MM.1S (cell line): ENCODE measurements at regions not wholly inside any gene's neighbourhood (a gene's known extent, or its start where the extent isn't known, plus 50 kb on each side); places are given as distances from the start of the nearest gene placed in this dataset.

Experiments
- DNase-seq: peaks from one replicate; pipeline ENCODE4 v3.0.0-alpha.2; 2015
- H2AFZ ChIP-seq: fragments of 300-600 bp; sonication (generic); 2 replicates; pipeline ENCODE4 v1.6.0; 2016; ENCODE audit warnings: antibody characterized with exemption, low read length
- H3F3A ChIP-seq: fragments of 300-600 bp; sonication (generic); 2 replicates; pipeline ENCODE4 v1.6.1; 2016; ENCODE audit warnings: mild to moderate bottlenecking, antibody characterized with exemption, low read length, moderate library complexity, mixed read lengths; ENCODE audit not compliant: insufficient read depth
- H3K27ac ChIP-seq: fragments of 300-600 bp; sonication (generic); 2 replicates; pipeline ENCODE4 v1.5.1; 2016; ENCODE audit warnings: mild to moderate bottlenecking, low read length
- H3K27me3 ChIP-seq: fragments of 300-600 bp; sonication (generic); replicated peaks from 2 replicates; pipeline ENCODE4 v1.6.0; 2016; ENCODE audit warnings: low read length; ENCODE audit not compliant: insufficient read depth
- H3K36me3 ChIP-seq: fragments of 300-600 bp; sonication (generic); replicated peaks from 2 replicates; pipeline ENCODE4 v1.6.1; 2016; ENCODE audit warnings: mild to moderate bottlenecking, low read length, mixed read lengths; ENCODE audit not compliant: insufficient read depth
- H3K4me1 ChIP-seq: fragments of 300-600 bp; sonication (generic); 2 replicates; pipeline ENCODE4 v1.6.1; 2016; ENCODE audit warnings: low read length, mixed read lengths
- H3K4me2 ChIP-seq: fragments of 300-600 bp; sonication (generic); 2 replicates; pipeline ENCODE4 v1.6.0; 2016; ENCODE audit warnings: low read depth, low read length
- H3K4me3 ChIP-seq: fragments of 300-600 bp; sonication (generic); 2 replicates; pipeline ENCODE4 v1.5.1; 2016; ENCODE audit warnings: low read length, mixed read lengths
- H3K79me2 ChIP-seq: fragments of 300-600 bp; sonication (generic); 2 replicates; pipeline ENCODE4 v1.6.1; 2016; ENCODE audit warnings: mixed run types, low read length, mixed read lengths
- H3K9ac ChIP-seq: fragments of 300-600 bp; sonication (generic); 2 replicates; pipeline ENCODE4 v1.6.1; 2016; ENCODE audit warnings: low read length, mixed read lengths
- H3K9me2 ChIP-seq: fragments of 300-600 bp; sonication (generic); replicated peaks from 2 replicates; pipeline ENCODE4 v1.6.1; 2016; ENCODE audit warnings: mild to moderate bottlenecking, low read length, mixed read lengths; ENCODE audit not compliant: insufficient read depth
- H3K9me3 ChIP-seq: fragments of 300-600 bp; sonication (generic); replicated peaks from 2 replicates; pipeline ENCODE4 v1.6.1; 2016; ENCODE audit warnings: mild to moderate bottlenecking, low read length, mixed read lengths; ENCODE audit not compliant: insufficient read depth
- H4K20me1 ChIP-seq: fragments of 300-600 bp; sonication (generic); 2 replicates; pipeline ENCODE4 v1.6.1; 2016; ENCODE audit warnings: mild to moderate bottlenecking, low read length, moderate library complexity, mixed read lengths; ENCODE audit not compliant: insufficient read depth
- CTCF ChIP-seq: fragments of 300-600 bp; sonication (generic); IDR thresholded peaks from 2 replicates; pipeline ENCODE4 v1.5.1; 2016; ENCODE audit warnings: antibody characterized with exemption, low read length, mixed read lengths
- EZH2 ChIP-seq: fragments of 300-600 bp; sonication (generic); optimal IDR thresholded peaks from 2 replicates; pipeline ENCODE3; 2017; ENCODE audit warnings: low read depth, mild to moderate bottlenecking, antibody characterized with exemption, low read length, mixed read lengths
- EZH2phosphoT487 ChIP-seq: fragments of 300-600 bp; sonication (generic); IDR thresholded peaks from 2 replicates; pipeline ENCODE4 v1.6.1; 2018; ENCODE audit warnings: antibody characterized with exemption, low read length

GRCh38 chr12:75602106-75602505, 90.7 kb upstream of the KRR1 start:
- Histone ChIP-seq H3K36me3 (no peaks in the 10 kb centered on the region), H3K4me3 (no peak overlapping the region), H2AFZ (no peak overlapping the region), H3F3A (no peaks in the 10 kb centered on the region), H3K4me2 (no peak overlapping the region), H3K79me2 (no peaks in the 10 kb centered on the region), H3K4me1 (peaks cover 11% of the 10 kb centered on the region), H3K9me3 (no peaks in the 10 kb centered on the region), H3K27ac (no peak overlapping the region), H3K27me3 (no peaks in the 10 kb centered on the region), H3K9me2 (no peaks in the 10 kb centered on the region), H3K9ac (no peak overlapping the region), H4K20me1 (no peaks in the 10 kb centered on the region)
- no peak for TF ChIP-seq EZH2
- no peak for DNase-seq

- no peaks in the 10 kb centered on the region for H3K27me3 ChIP-seq
- no peaks in the 10 kb centered on the region for H3F3A ChIP-seq
- peaks cover 11% of the 10 kb centered on the region for H3K4me1 ChIP-seq
- no peak overlapping the region for H2AFZ ChIP-seq
- H3K27ac ChIP-seq: no peak overlapping the region
- no peak overlapping the region for H3K4me2 ChIP-seq
- H3K9me3 ChIP-seq: no peaks in the 10 kb centered on the region
- H3K9ac ChIP-seq: no peak overlapping the region
- DNase-seq: no peak
- no peak overlapping the region for H3K4me3 ChIP-seq
- H3K36me3 ChIP-seq: no peaks in the 10 kb centered on the region
- no peaks in the 10 kb centered on the region for H4K20me1 ChIP-seq
- no peaks in the 10 kb centered on the region for H3K79me2 ChIP-seq
- TF ChIP-seq EZH2: no peak
- no peak for TF ChIP-seq CTCF
- TF ChIP-seq EZH2phosphoT487: no peak
- no peaks in the 10 kb centered on the region for H3K9me2 ChIP-seq
These were observed 88.7 kb upstream of the KRR1 start for GRCh38 chr12:75600146-75600545.

- Histone ChIP-seq H3K9me3 (no peaks in the 10 kb centered on the region), H3K4me1 (peaks cover 11% of the 10 kb centered on the region), H3K27ac (no peak overlapping the region), H2AFZ (no peak overlapping the region), H3K36me3 (no peaks in the 10 kb centered on the region), H3K4me2 (peak overlapping the region; percentile 15; the same call in 1 of the 2 replicates), H3K27me3 (no peaks in the 10 kb centered on the region), H3F3A (no peaks in the 10 kb centered on the region), H4K20me1 (no peaks in the 10 kb centered on the region), H3K79me2 (no peaks in the 10 kb centered on the region), H3K4me3 (no peak overlapping the region), H3K9ac (no peak overlapping the region), H3K9me2 (no peaks in the 10 kb centered on the region)
- no peak for TF ChIP-seq EZH2phosphoT487
- TF ChIP-seq EZH2: no peak
- TF ChIP-seq CTCF: no peak
- DNase-seq: no peak
These were observed 87.7 kb upstream of the KRR1 start for GRCh38 chr12:75599061-75599460.

GRCh38 chr12:75596406-75596805, 85.0 kb upstream of the KRR1 start:
- Histone ChIP-seq H3K27me3 (no peaks in the 10 kb centered on the region), H3K4me2 (no peak overlapping the region), H3K4me3 (no peak overlapping the region), H3K79me2 (no peaks in the 10 kb centered on the region), H3K9me3 (no peaks in the 10 kb centered on the region), H3F3A (no peaks in the 10 kb centered on the region), H3K4me1 (peaks cover 11% of the 10 kb centered on the region), H2AFZ (no peak overlapping the region), H3K9ac (no peak overlapping the region), H3K36me3 (no peaks in the 10 kb centered on the region), H3K9me2 (no peaks in the 10 kb centered on the region), H3K27ac (no peak overlapping the region), H4K20me1 (no peaks in the 10 kb centered on the region)
- no peak for TF ChIP-seq EZH2phosphoT487
- TF ChIP-seq CTCF: no peak
- TF ChIP-seq EZH2: no peak
- no peak for DNase-seq
